ENCODE measurements at regions not wholly inside any gene's neighbourhood (a gene's known extent, or its start where the extent isn't known, plus 50 kb on each side); places are given as distances from the start of the nearest gene placed in this dataset.

- DNase-seq (ENCODE audit: low read depth, low spot score), result no peak
- Histone ChIP-seq H3K27me3 (ENCODE audit: control insufficient read depth, insufficient read depth, low read length) (no peaks in the 10 kb centered on the region), H3K9me3 (ENCODE audit: control insufficient read depth, insufficient read depth, low read length) (no peaks in the 10 kb centered on the region), H3K36me3 (ENCODE audit: control insufficient read depth, insufficient read depth, low read length) (no peaks in the 10 kb centered on the region), H3K4me3 (ENCODE audit: low read length) (no peak overlapping the region), H3K27ac (ENCODE audit: low read length) (no peak overlapping the region), H3K4me1 (ENCODE audit: control insufficient read depth, insufficient read depth, low read length) (no peaks in the 10 kb centered on the region)
- WGBS (ENCODE audit: insufficient coverage, insufficient read length), result no CpG with 5 or more reads among the region's 1 CpG
Measured at GRCh38 chr2:153106802-153107477, 371.6 kb downstream of the RPRM start.

- H3K4me1 ChIP-seq (ENCODE audit: control insufficient read depth, insufficient read depth, low read length), result no peaks in the 10 kb centered on the region
- H3K9me3 ChIP-seq (ENCODE audit: control insufficient read depth, insufficient read depth, low read length), result no peaks in the 10 kb centered on the region
- no peak for DNase-seq (ENCODE audit: low read depth, low spot score)
- H3K27ac ChIP-seq (ENCODE audit: low read length), result no peak overlapping the region
- no peaks in the 10 kb centered on the region for H3K27me3 ChIP-seq (ENCODE audit: control insufficient read depth, insufficient read depth, low read length)
- H3K36me3 ChIP-seq (ENCODE audit: control insufficient read depth, insufficient read depth, low read length), result no peaks in the 10 kb centered on the region
- H3K4me3 ChIP-seq (ENCODE audit: low read length), result no peak overlapping the region
- no CpG with 5 or more reads among the region's 2 CpGs for WGBS (ENCODE audit: insufficient coverage, insufficient read length)
Measured at GRCh38 chr2:153105829-153106578, 372.6 kb downstream of the RPRM start.

GRCh38 chr2:153101187-153101586 lies 377.4 kb downstream of the RPRM start:
- no peaks in the 10 kb centered on the region for H3K27me3 ChIP-seq (ENCODE audit: control insufficient read depth, insufficient read depth, low read length)
- H3K36me3 ChIP-seq (ENCODE audit: control insufficient read depth, insufficient read depth, low read length), result no peaks in the 10 kb centered on the region
- no CpG with 5 or more reads among the region's 2 CpGs for WGBS (ENCODE audit: insufficient coverage, insufficient read length)
- H3K4me3 ChIP-seq (ENCODE audit: low read length), result no peak overlapping the region
- H3K4me1 ChIP-seq (ENCODE audit: control insufficient read depth, insufficient read depth, low read length), result no peaks in the 10 kb centered on the region
- no peak overlapping the region for H3K27ac ChIP-seq (ENCODE audit: low read length)
- no peaks in the 10 kb centered on the region for H3K9me3 ChIP-seq (ENCODE audit: control insufficient read depth, insufficient read depth, low read length)
- no peak for DNase-seq (ENCODE audit: low read depth, low spot score)

- H3K36me3 ChIP-seq (ENCODE audit: control insufficient read depth, insufficient read depth, low read length), result no peaks in the 10 kb centered on the region
- no peak overlapping the region for H3K4me3 ChIP-seq (ENCODE audit: low read length)
- no peaks in the 10 kb centered on the region for H3K4me1 ChIP-seq (ENCODE audit: control insufficient read depth, insufficient read depth, low read length)
- H3K27me3 ChIP-seq (ENCODE audit: control insufficient read depth, insufficient read depth, low read length), result no peaks in the 10 kb centered on the region
- no peak for DNase-seq (ENCODE audit: low read depth, low spot score)
- H3K9me3 ChIP-seq (ENCODE audit: control insufficient read depth, insufficient read depth, low read length), result no peaks in the 10 kb centered on the region
- H3K27ac ChIP-seq (ENCODE audit: low read length), result no peak overlapping the region
Measured at GRCh38 chr2:153100151-153100550, 378.4 kb downstream of the RPRM start.

- no peak for DNase-seq (ENCODE audit: low read depth, low spot score)
- Histone ChIP-seq H3K27me3 (ENCODE audit: control insufficient read depth, insufficient read depth, low read length) (no peaks in the 10 kb centered on the region), H3K27ac (ENCODE audit: low read length) (no peak overlapping the region), H3K36me3 (ENCODE audit: control insufficient read depth, insufficient read depth, low read length) (no peaks in the 10 kb centered on the region), H3K4me1 (ENCODE audit: control insufficient read depth, insufficient read depth, low read length) (no peaks in the 10 kb centered on the region), H3K9me3 (ENCODE audit: control insufficient read depth, insufficient read depth, low read length) (no peaks in the 10 kb centered on the region), H3K4me3 (ENCODE audit: low read length) (no peak overlapping the region)
Measured at GRCh38 chr2:153098073-153098472, 379.7 kb downstream of the ARL6IP6 start.

GRCh38 chr2:153096272-153096671 lies 377.9 kb downstream of the ARL6IP6 start:
- no peak overlapping the region for H3K4me3 ChIP-seq (ENCODE audit: low read length)
- no peak overlapping the region for H3K27ac ChIP-seq (ENCODE audit: low read length)
- H3K9me3 ChIP-seq (ENCODE audit: control insufficient read depth, insufficient read depth, low read length), result no peaks in the 10 kb centered on the region
- no CpG with 5 or more reads among the region's 2 CpGs for WGBS (ENCODE audit: insufficient coverage, insufficient read length)
- no peaks in the 10 kb centered on the region for H3K4me1 ChIP-seq (ENCODE audit: control insufficient read depth, insufficient read depth, low read length)
- H3K36me3 ChIP-seq (ENCODE audit: control insufficient read depth, insufficient read depth, low read length), result no peaks in the 10 kb centered on the region
- no peak for DNase-seq (ENCODE audit: low read depth, low spot score)
- no peaks in the 10 kb centered on the region for H3K27me3 ChIP-seq (ENCODE audit: control insufficient read depth, insufficient read depth, low read length)

- no peak for DNase-seq (ENCODE audit: low read depth, low spot score)
- H3K4me1 ChIP-seq (ENCODE audit: control insufficient read depth, insufficient read depth, low read length), result no peaks in the 10 kb centered on the region
- H3K27ac ChIP-seq (ENCODE audit: low read length), result no peak overlapping the region
Measured at GRCh38 chr2:153091344-153091743, 372.9 kb downstream of the ARL6IP6 start.

GRCh38 chr2:153079315-153079714 lies 360.9 kb downstream of the ARL6IP6 start:
- no peaks in the 10 kb centered on the region for H3K36me3 ChIP-seq (ENCODE audit: control insufficient read depth, insufficient read depth, low read length)
- H3K27ac ChIP-seq (ENCODE audit: low read length), result no peak overlapping the region
- DNase-seq (ENCODE audit: low read depth, low spot score), result no peak
- no peaks in the 10 kb centered on the region for H3K9me3 ChIP-seq (ENCODE audit: control insufficient read depth, insufficient read depth, low read length)
- no peaks in the 10 kb centered on the region for H3K4me1 ChIP-seq (ENCODE audit: control insufficient read depth, insufficient read depth, low read length)
- no peak overlapping the region for H3K4me3 ChIP-seq (ENCODE audit: low read length)
- H3K27me3 ChIP-seq (ENCODE audit: control insufficient read depth, insufficient read depth, low read length), result no peaks in the 10 kb centered on the region
- no CpG with 5 or more reads among the region's 1 CpG for WGBS (ENCODE audit: insufficient coverage, insufficient read length)

More at GRCh38 chr2:153091344-153091743, 372.9 kb downstream of the ARL6IP6 start:
- H3K4me3 ChIP-seq (ENCODE audit: low read length), result no peak overlapping the region
- no peaks in the 10 kb centered on the region for H3K9me3 ChIP-seq (ENCODE audit: control insufficient read depth, insufficient read depth, low read length)
- H3K27me3 ChIP-seq (ENCODE audit: control insufficient read depth, insufficient read depth, low read length), result no peaks in the 10 kb centered on the region
- H3K36me3 ChIP-seq (ENCODE audit: control insufficient read depth, insufficient read depth, low read length), result no peaks in the 10 kb centered on the region

- Histone ChIP-seq H3K9me3 (ENCODE audit: control insufficient read depth, insufficient read depth, low read length) (no peaks in the 10 kb centered on the region), H3K27me3 (ENCODE audit: control insufficient read depth, insufficient read depth, low read length) (no peaks in the 10 kb centered on the region), H3K4me3 (ENCODE audit: low read length) (no peak overlapping the region), H3K4me1 (ENCODE audit: control insufficient read depth, insufficient read depth, low read length) (no peaks in the 10 kb centered on the region), H3K36me3 (ENCODE audit: control insufficient read depth, insufficient read depth, low read length) (no peaks in the 10 kb centered on the region), H3K27ac (ENCODE audit: low read length) (no peak overlapping the region)
- no peak for DNase-seq (ENCODE audit: low read depth, low spot score)
- WGBS (ENCODE audit: insufficient coverage, insufficient read length), result no CpG with 5 or more reads among the region's 2 CpGs
Measured at GRCh38 chr2:153077311-153077710, 358.9 kb downstream of the ARL6IP6 start.

- Histone ChIP-seq H3K4me1 (ENCODE audit: control insufficient read depth, insufficient read depth, low read length) (no peaks in the 10 kb centered on the region), H3K4me3 (ENCODE audit: low read length) (no peak overlapping the region), H3K36me3 (ENCODE audit: control insufficient read depth, insufficient read depth, low read length) (no peaks in the 10 kb centered on the region), H3K27ac (ENCODE audit: low read length) (no peak overlapping the region), H3K27me3 (ENCODE audit: control insufficient read depth, insufficient read depth, low read length) (no peaks in the 10 kb centered on the region), H3K9me3 (ENCODE audit: control insufficient read depth, insufficient read depth, low read length) (no peaks in the 10 kb centered on the region)
- no CpG with 5 or more reads among the region's 1 CpG for WGBS (ENCODE audit: insufficient coverage, insufficient read length)
- no peak for DNase-seq (ENCODE audit: low read depth, low spot score)
Measured at GRCh38 chr2:153074207-153074606, 355.8 kb downstream of the ARL6IP6 start.

GRCh38 chr2:153072813-153073212 lies 354.4 kb downstream of the ARL6IP6 start:
- H3K27me3 ChIP-seq (ENCODE audit: control insufficient read depth, insufficient read depth, low read length), result no peaks in the 10 kb centered on the region
- H3K36me3 ChIP-seq (ENCODE audit: control insufficient read depth, insufficient read depth, low read length), result no peaks in the 10 kb centered on the region
- no peak for DNase-seq (ENCODE audit: low read depth, low spot score)
- H3K27ac ChIP-seq (ENCODE audit: low read length), result no peak overlapping the region
- H3K4me3 ChIP-seq (ENCODE audit: low read length), result no peak overlapping the region
- no CpG with 5 or more reads among the region's 8 CpGs for WGBS (ENCODE audit: insufficient coverage, insufficient read length)
- no peaks in the 10 kb centered on the region for H3K4me1 ChIP-seq (ENCODE audit: control insufficient read depth, insufficient read depth, low read length)
- H3K9me3 ChIP-seq (ENCODE audit: control insufficient read depth, insufficient read depth, low read length), result no peaks in the 10 kb centered on the region

All from iPS DF 6.9 (cell line).